DOHH2 (cell line): ENCODE measurements at regions not wholly inside any gene's neighbourhood (a gene's known extent, or its start where the extent isn't known, plus 50 kb on each side); places are given as distances from the start of the nearest gene placed in this dataset.

Experiments used
- H3F3A ChIP-seq: fragments of 200-600 bp; sonication (generic), shearing (Covaris generic); 2 replicates; pipeline ENCODE4 v1.6.0; 2016; ENCODE audit warnings: antibody characterized with exemption, mild to moderate bottlenecking; ENCODE audit not compliant: control insufficient read depth, insufficient read depth
- H3K27ac ChIP-seq: fragments of 200-600 bp; sonication (generic); 2 replicates; pipeline ENCODE4 v1.5.1; 2014; ENCODE audit warnings: low read depth, mild to moderate bottlenecking, low read length, moderate library complexity
- H3K27me3 ChIP-seq: fragments of 200-600 bp; sonication (generic); 2 replicates; pipeline ENCODE4 v1.6.1; 2014; ENCODE audit warnings: mild to moderate bottlenecking, low read length, mixed read lengths; ENCODE audit not compliant: control insufficient read depth
- H3K36me3 ChIP-seq: fragments of 200-600 bp; sonication (generic); 2 replicates; pipeline ENCODE4 v1.6.1; 2014; ENCODE audit warnings: mild to moderate bottlenecking, low read length, moderate library complexity, mixed read lengths; ENCODE audit not compliant: control insufficient read depth
- H3K4me1 ChIP-seq: fragments of 200-600 bp; sonication (generic); 2 replicates; pipeline ENCODE4 v1.6.1; 2014; ENCODE audit warnings: mild to moderate bottlenecking, low read length, mixed read lengths; ENCODE audit not compliant: control insufficient read depth
- H3K4me2 ChIP-seq: fragments of 200-600 bp; sonication (generic); 2 replicates; pipeline ENCODE4 v1.6.0; 2014; ENCODE audit warnings: mild to moderate bottlenecking, low read length, moderate library complexity
- H3K4me3 ChIP-seq: fragments of 200-600 bp; sonication (generic); 2 replicates; pipeline ENCODE4 v1.5.1; 2014; ENCODE audit warnings: mild to moderate bottlenecking, low read length, mixed read lengths
- H3K79me2 ChIP-seq: fragments of 200-600 bp; sonication (generic); 2 replicates; pipeline ENCODE4 v1.6.1; 2014; ENCODE audit warnings: mild to moderate bottlenecking, low read length, mixed read lengths; ENCODE audit not compliant: control insufficient read depth
- H3K9me2 ChIP-seq: fragments of 200-600 bp; sonication (generic); replicated peaks from 2 replicates; pipeline ENCODE4 v1.6.1; 2014; ENCODE audit warnings: mild to moderate bottlenecking, low read length, mixed read lengths; ENCODE audit not compliant: control insufficient read depth
- H3K9me3 ChIP-seq: fragments of 200-600 bp; sonication (generic); 2 replicates; pipeline ENCODE4 v1.6.1; 2014; ENCODE audit warnings: antibody characterized with exemption, low read length, mixed read lengths; ENCODE audit not compliant: control insufficient read depth, insufficient read depth
- H4K20me1 ChIP-seq: fragments of 200-600 bp; sonication (generic); 2 replicates; pipeline ENCODE4 v1.6.0; 2014; ENCODE audit warnings: low read depth, mild to moderate bottlenecking, antibody characterized with exemption, low read length, moderate library complexity; ENCODE audit not compliant: control insufficient read depth, insufficient read depth
- EZH2phosphoT487 ChIP-seq: fragments of 200-600 bp; sonication (generic); IDR thresholded peaks from 2 replicates; pipeline ENCODE4 v1.6.1; 2017; ENCODE audit warnings: borderline replicate concordance, mild to moderate bottlenecking, antibody characterized with exemption, low read length, moderate library complexity, mixed read lengths
- TF ChIP-seq, protein P1 (sequence below): fragments of 200-600 bp; sonication (generic); IDR thresholded peaks from one replicate; pipeline ENCODE4 v1.5.1; 2014; ENCODE audit warnings: antibody characterized with exemption, mild to moderate bottlenecking, low read depth, low read length; ENCODE audit not compliant: poor library complexity, severe bottlenecking

DNA sequence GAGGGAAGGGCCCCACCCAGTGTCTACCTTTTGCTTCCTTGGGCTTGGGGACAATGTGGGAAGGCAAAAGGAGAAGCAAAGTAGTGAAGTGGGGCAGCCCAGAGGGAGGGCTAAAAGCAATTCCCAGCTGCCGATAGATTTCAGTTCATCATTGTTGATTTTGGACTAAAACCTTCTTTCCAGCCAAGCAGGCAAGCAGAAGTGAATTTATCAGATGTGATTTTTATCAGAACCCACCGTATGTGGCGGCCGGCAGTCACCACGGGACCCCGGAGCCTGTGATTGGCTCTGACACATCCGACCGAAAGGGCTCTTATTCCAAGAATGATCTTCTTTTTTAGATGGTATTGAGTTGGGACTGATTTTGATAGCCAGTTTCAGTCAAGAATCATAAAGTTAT, 559.9 kb downstream of the PSAT1 start:
- Histone ChIP-seq H3K9me2 (no peaks in the 10 kb centered on the region), H3K4me2 (no peak overlapping the region), H3K9me3 (no peaks in the 10 kb centered on the region), H3K36me3 (no peaks in the 10 kb centered on the region), H4K20me1 (no peaks in the 10 kb centered on the region), H3K79me2 (no peaks in the 10 kb centered on the region), H3K27ac (no peak overlapping the region), H3K4me1 (no peaks in the 10 kb centered on the region), H3K4me3 (no peak overlapping the region), H3K27me3 (no peaks in the 10 kb centered on the region), H3F3A (no peaks in the 10 kb centered on the region)
- no peak for TF ChIP-seq EZH2phosphoT487
- TF ChIP-seq, protein P1, sequence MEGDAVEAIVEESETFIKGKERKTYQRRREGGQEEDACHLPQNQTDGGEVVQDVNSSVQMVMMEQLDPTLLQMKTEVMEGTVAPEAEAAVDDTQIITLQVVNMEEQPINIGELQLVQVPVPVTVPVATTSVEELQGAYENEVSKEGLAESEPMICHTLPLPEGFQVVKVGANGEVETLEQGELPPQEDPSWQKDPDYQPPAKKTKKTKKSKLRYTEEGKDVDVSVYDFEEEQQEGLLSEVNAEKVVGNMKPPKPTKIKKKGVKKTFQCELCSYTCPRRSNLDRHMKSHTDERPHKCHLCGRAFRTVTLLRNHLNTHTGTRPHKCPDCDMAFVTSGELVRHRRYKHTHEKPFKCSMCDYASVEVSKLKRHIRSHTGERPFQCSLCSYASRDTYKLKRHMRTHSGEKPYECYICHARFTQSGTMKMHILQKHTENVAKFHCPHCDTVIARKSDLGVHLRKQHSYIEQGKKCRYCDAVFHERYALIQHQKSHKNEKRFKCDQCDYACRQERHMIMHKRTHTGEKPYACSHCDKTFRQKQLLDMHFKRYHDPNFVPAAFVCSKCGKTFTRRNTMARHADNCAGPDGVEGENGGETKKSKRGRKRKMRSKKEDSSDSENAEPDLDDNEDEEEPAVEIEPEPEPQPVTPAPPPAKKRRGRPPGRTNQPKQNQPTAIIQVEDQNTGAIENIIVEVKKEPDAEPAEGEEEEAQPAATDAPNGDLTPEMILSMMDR: no peak

DNA sequence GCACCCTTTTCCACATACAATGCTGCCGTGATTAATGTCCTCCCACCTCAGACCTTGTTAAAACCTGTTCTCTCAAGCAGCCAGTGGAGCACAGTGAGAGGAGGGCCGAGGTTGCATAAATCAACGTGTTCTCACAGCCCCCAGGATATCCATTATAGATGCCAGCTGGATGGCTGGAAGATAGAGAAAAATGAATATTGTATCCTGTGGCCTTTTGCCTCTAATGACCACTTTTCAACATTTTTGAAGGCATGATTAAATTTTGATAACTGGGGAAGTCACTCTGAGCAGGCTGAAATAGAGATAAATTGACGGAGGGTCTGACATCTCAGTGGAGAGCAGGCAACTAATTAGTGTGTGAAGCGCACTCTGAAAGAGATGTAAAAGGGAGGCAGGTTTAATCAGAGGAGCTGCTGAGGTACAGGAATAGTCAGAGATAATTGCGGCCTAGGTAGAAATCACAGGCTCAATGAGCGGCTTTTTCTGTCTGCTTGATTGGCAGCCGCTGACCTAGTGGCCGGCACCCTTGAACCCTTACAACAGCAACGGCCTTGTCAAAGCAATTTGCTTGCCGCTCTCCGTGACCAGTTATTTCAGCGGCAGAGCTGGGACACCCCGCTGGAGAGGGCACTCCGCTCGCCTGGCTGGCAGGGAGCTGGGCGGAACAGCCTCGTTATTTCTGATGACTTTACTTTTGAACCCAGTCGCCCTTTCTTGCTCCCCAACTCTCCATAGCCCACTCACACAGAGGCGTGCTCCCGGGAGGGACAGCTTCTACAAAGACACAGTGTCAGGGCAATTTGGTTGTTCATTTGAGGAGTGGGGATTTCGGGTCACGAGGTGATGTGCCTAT, 560.7 kb downstream of the PSAT1 start:
- Histone ChIP-seq H4K20me1 (no peaks in the 10 kb centered on the region), H3K4me1 (no peaks in the 10 kb centered on the region), H3F3A (no peaks in the 10 kb centered on the region), H3K27me3 (no peaks in the 10 kb centered on the region), H3K79me2 (no peaks in the 10 kb centered on the region), H3K9me2 (no peaks in the 10 kb centered on the region), H3K36me3 (no peaks in the 10 kb centered on the region), H3K27ac (no peak overlapping the region), H3K9me3 (no peaks in the 10 kb centered on the region), H3K4me3 (no peak overlapping the region), H3K4me2 (no peak overlapping the region)
- TF ChIP-seq EZH2phosphoT487: no peak
- TF ChIP-seq, protein P1: no peak

DNA sequence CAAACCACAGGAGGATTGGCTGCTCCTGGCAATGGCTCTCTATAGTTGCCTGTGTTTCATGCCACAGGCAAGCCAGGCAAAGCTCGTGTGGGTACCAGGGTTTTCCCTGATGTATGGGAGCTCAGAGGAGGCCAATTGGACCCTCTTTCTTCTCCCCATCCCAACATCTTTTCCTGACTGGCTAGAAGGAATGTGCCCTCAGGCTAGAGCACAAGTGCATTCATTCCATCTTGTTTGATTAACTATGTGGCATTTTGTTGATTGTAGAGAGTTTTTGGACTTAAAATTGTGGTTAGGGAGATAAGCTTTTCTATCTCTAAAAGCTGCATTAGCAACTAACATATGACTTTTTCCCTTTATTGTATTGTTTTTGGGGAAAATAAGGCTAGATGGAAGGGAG, 561.3 kb downstream of the PSAT1 start:
- Histone ChIP-seq H4K20me1 (no peaks in the 10 kb centered on the region), H3K36me3 (no peaks in the 10 kb centered on the region), H3K9me3 (no peaks in the 10 kb centered on the region), H3F3A (no peaks in the 10 kb centered on the region), H3K27me3 (no peaks in the 10 kb centered on the region), H3K27ac (no peak overlapping the region), H3K4me3 (no peak overlapping the region), H3K79me2 (no peaks in the 10 kb centered on the region), H3K4me2 (no peak overlapping the region), H3K4me1 (no peaks in the 10 kb centered on the region), H3K9me2 (no peaks in the 10 kb centered on the region)
- TF ChIP-seq EZH2phosphoT487: no peak
- TF ChIP-seq, protein P1: no peak
